Liver (tissue), 8 donors: ENCODE measurements at regions not wholly inside any gene's neighbourhood (a gene's known extent, or its start where the extent isn't known, plus 50 kb on each side); places are given as distances from the start of the nearest gene placed in this dataset.

ENCODE experiments used
- DNase-seq: peaks from one replicate; pipeline ENCODE4 v3.0.0-alpha.2; 2017; ENCODE audit warnings: low spot score
- H3K27ac ChIP-seq, 2 donors: one replicate each; pipeline ENCODE4 v1.7.0; 2013; ENCODE audit warnings: inconsistent platforms in 2 of 2, low read length in 2 of 2, control low read depth in 1 of 2, low read depth in 1 of 2, mild to moderate bottlenecking in 1 of 2
- H3K27me3 ChIP-seq, 4 donors: one replicate each; pipeline versions ENCODE4 v1.6.1 to v1.7.0; 2013; ENCODE audit warnings: low read length in 3 of 4, inconsistent platforms in 1 of 4, mild to moderate bottlenecking in 1 of 4, moderate library complexity in 1 of 4; ENCODE audit not compliant: control insufficient read depth in 4 of 4, insufficient read depth in 4 of 4
- H3K36me3 ChIP-seq, 4 donors: one replicate each; pipeline versions ENCODE4 v1.6.1 to v1.7.0; 2013; ENCODE audit warnings: low read length in 3 of 4, mild to moderate bottlenecking in 3 of 4, low read depth in 1 of 4, moderate library complexity in 1 of 4; ENCODE audit not compliant: control insufficient read depth in 4 of 4, insufficient read depth in 3 of 4
- H3K4me1 ChIP-seq, 4 donors: one replicate each; pipeline versions ENCODE4 v1.6.1 to v1.7.0; 2013; ENCODE audit warnings: low read length in 3 of 4, mild to moderate bottlenecking in 3 of 4, moderate library complexity in 1 of 4; ENCODE audit not compliant: control insufficient read depth in 4 of 4, insufficient read depth in 4 of 4
- H3K4me3 ChIP-seq, 3 donors: one replicate each; pipeline versions ENCODE4 v1.6.1 to v1.7.0; 2013; ENCODE audit warnings: low read length in 3 of 3, control low read depth in 1 of 3, low read depth in 1 of 3, mild to moderate bottlenecking in 1 of 3
- H3K9ac ChIP-seq, 2 donors: one replicate each; pipeline ENCODE4 v1.7.0; 2013; ENCODE audit warnings: low read length in 2 of 2, mild to moderate bottlenecking in 2 of 2, moderate library complexity in 2 of 2, control low read depth in 1 of 2, low read depth in 1 of 2
- H3K9me3 ChIP-seq, 4 donors: one replicate each; pipeline versions ENCODE4 v1.6.1 to v1.7.0; 2013; ENCODE audit warnings: low read length in 3 of 4; ENCODE audit not compliant: control insufficient read depth in 4 of 4
- FOXA1 ChIP-seq: IDR thresholded peaks from 2 replicates; pipeline ENCODE4 v1.6.1; 2016; ENCODE audit warnings: antibody characterized with exemption
- FOXA2 ChIP-seq: IDR thresholded peaks from 2 replicates; pipeline ENCODE4 v1.6.1; 2016; ENCODE audit warnings: antibody characterized with exemption
- GABPA ChIP-seq, 2 donors: IDR thresholded peaks in 1 of 2; conservative IDR thresholded peaks in 1 of 2; 2 replicates each; pipeline ENCODE4 v1.6.1; 2016; ENCODE audit warnings: antibody characterized with exemption in 2 of 2, mild to moderate bottlenecking in 1 of 2, moderate library complexity in 1 of 2
- HNF4A ChIP-seq, 2 donors: conservative IDR thresholded peaks; 2 replicates each; pipeline ENCODE4 v1.6.1; 2016; ENCODE audit warnings: antibody characterized with exemption in 2 of 2, mild to moderate bottlenecking in 2 of 2
- HNF4G ChIP-seq: IDR thresholded peaks from 2 replicates; pipeline ENCODE4 v1.6.1; 2016; ENCODE audit warnings: antibody characterized with exemption
- JUND ChIP-seq, 2 donors: IDR thresholded peaks; 2 replicates each; pipeline ENCODE4 v1.6.1; 2016; ENCODE audit warnings: antibody characterized with exemption in 2 of 2
- NR2F2 ChIP-seq: IDR thresholded peaks from 2 replicates; pipeline ENCODE4 v1.6.1; 2016; ENCODE audit warnings: antibody characterized with exemption
- RAD21 ChIP-seq, 2 donors: IDR thresholded peaks; 2 replicates each; pipeline ENCODE4 v1.6.1; 2016; ENCODE audit warnings: antibody characterized with exemption in 2 of 2, mild to moderate bottlenecking in 2 of 2
- RXRA ChIP-seq, 2 donors: IDR thresholded peaks; 2 replicates each; pipeline ENCODE4 v1.6.1; 2017 to 2018; ENCODE audit warnings: antibody characterized with exemption in 2 of 2, mild to moderate bottlenecking in 1 of 2
- TAF1 ChIP-seq: conservative IDR thresholded peaks from 2 replicates; pipeline ENCODE4 v1.6.1; 2016; ENCODE audit warnings: antibody characterized with exemption, mild to moderate bottlenecking
- YY1 ChIP-seq: IDR thresholded peaks from 2 replicates; pipeline ENCODE4 v1.6.1; 2016; ENCODE audit warnings: antibody characterized with exemption, mild to moderate bottlenecking
- WGBS: extraction: QIAGEN DNeasy Blood & Tissue Kit; methylation state at CpG from one replicate; pipeline ENCODE4 v1.1.7; 2013; 5-methylcytosine and 5-hydroxymethylcytosine counted together
- TF ChIP-seq, protein P1 (sequence below): IDR thresholded peaks from 2 replicates; pipeline ENCODE4 v1.6.1; 2016; ENCODE audit warnings: antibody characterized with exemption
- TF ChIP-seq, protein P2 (sequence below): IDR thresholded peaks from 2 replicates; pipeline ENCODE4 v1.6.1; 2016; ENCODE audit warnings: antibody characterized with exemption, mild to moderate bottlenecking
- TF ChIP-seq, protein P3 (sequence below): fragments of 150-350 bp; IDR thresholded peaks from 2 replicates; pipeline ENCODE4 v1.5.1; 2017; ENCODE audit warnings: improper control_type of control experiment, low read depth, low read length; ENCODE audit not compliant: missing input control
- donor health status: healthy.
- donor health status: healthy.
- donor health status: healthy.
- donor health status: healthy.
- donor health status: healthy.

DNA sequence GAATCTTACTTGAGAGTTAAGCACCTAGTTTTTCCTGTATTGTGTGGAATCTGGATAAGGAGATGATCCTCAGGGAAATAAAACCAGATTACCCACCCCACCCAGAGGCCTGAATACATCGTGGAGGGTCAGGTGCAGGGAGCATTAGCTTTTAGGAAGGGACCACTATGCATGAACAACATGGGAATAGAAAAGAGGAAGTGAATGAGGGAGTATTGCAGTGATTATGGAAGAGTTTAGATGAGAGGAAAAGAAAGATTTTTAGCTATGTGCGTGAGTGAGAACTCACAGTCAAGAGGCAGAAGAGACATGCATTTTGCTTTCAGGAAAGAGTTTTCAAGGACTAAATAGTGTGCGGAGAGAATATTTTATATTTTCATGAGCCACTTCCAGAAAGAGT lies 222.3 kb upstream of the S100G start (continued):
- TF ChIP-seq, protein P1, sequence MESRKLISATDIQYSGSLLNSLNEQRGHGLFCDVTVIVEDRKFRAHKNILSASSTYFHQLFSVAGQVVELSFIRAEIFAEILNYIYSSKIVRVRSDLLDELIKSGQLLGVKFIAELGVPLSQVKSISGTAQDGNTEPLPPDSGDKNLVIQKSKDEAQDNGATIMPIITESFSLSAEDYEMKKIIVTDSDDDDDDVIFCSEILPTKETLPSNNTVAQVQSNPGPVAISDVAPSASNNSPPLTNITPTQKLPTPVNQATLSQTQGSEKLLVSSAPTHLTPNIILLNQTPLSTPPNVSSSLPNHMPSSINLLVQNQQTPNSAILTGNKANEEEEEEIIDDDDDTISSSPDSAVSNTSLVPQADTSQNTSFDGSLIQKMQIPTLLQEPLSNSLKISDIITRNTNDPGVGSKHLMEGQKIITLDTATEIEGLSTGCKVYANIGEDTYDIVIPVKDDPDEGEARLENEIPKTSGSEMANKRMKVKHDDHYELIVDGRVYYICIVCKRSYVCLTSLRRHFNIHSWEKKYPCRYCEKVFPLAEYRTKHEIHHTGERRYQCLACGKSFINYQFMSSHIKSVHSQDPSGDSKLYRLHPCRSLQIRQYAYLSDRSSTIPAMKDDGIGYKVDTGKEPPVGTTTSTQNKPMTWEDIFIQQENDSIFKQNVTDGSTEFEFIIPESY = no peak
- no peak for TF ChIP-seq RAD21 (IDR thresholded peaks at IDR 0.05)
- no peak for TF ChIP-seq FOXA1
- no peak for TF ChIP-seq JUND (IDR thresholded peaks at IDR 0.05)
- no peak for TF ChIP-seq YY1
- TF ChIP-seq HNF4G = no peak

DNA sequence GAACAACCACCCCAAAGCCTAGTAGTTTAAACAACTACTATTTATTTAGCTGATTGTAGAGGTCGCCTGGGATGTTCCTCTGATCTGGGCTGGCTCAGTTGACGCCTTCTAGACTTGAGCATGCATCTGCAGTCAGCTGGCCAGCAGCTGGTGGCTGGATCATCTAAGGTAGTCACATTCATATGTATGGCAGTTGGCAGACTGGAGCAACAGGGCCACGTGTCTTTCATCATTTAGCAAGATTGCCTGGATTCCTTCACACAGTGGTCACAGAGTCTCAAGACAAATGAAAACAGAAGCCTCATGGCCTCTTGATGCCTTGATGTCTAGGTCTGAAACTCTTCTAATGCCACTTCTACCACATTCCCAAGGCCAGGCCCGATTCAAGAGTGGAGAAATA lies 220.6 kb upstream of the S100G start:
- Histone ChIP-seq H3K4me1 (no peaks in the 10 kb centered on the region), H3K9ac (no peak overlapping the region), H3K9me3 (no peaks in the 10 kb centered on the region), H3K4me3 (no peak overlapping the region), H3K36me3 (no peaks in the 10 kb centered on the region), H3K27ac (no peak overlapping the region), H3K27me3 (peaks cover 0 to 2% (median 0%) of the 10 kb centered on the region in 4 donors)
- no peak for DNase-seq
- 90% methylated on average over 4 of the region's 4 CpGs for WGBS
- TF ChIP-seq HNF4A (conservative IDR thresholded peaks at IDR 0.05) = no peak
- TF ChIP-seq FOXA1 = no peak
- TF ChIP-seq, protein P1 = no peak
- TF ChIP-seq, protein P2, sequence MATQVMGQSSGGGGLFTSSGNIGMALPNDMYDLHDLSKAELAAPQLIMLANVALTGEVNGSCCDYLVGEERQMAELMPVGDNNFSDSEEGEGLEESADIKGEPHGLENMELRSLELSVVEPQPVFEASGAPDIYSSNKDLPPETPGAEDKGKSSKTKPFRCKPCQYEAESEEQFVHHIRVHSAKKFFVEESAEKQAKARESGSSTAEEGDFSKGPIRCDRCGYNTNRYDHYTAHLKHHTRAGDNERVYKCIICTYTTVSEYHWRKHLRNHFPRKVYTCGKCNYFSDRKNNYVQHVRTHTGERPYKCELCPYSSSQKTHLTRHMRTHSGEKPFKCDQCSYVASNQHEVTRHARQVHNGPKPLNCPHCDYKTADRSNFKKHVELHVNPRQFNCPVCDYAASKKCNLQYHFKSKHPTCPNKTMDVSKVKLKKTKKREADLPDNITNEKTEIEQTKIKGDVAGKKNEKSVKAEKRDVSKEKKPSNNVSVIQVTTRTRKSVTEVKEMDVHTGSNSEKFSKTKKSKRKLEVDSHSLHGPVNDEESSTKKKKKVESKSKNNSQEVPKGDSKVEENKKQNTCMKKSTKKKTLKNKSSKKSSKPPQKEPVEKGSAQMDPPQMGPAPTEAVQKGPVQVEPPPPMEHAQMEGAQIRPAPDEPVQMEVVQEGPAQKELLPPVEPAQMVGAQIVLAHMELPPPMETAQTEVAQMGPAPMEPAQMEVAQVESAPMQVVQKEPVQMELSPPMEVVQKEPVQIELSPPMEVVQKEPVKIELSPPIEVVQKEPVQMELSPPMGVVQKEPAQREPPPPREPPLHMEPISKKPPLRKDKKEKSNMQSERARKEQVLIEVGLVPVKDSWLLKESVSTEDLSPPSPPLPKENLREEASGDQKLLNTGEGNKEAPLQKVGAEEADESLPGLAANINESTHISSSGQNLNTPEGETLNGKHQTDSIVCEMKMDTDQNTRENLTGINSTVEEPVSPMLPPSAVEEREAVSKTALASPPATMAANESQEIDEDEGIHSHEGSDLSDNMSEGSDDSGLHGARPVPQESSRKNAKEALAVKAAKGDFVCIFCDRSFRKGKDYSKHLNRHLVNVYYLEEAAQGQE = no peak
- TF ChIP-seq RXRA (IDR thresholded peaks at IDR 0.05) = no peak
- TF ChIP-seq RAD21 (IDR thresholded peaks at IDR 0.05) = no peak
- TF ChIP-seq YY1 = no peak
- no peak for TF ChIP-seq HNF4G
- no peak for TF ChIP-seq NR2F2
- TF ChIP-seq TAF1 = no peak
- no peak for TF ChIP-seq GABPA (IDR thresholded peaks at IDR 0.05 in 1 of 2, conservative IDR thresholded peaks at IDR 0.05 in 1 of 2)
- no peak for TF ChIP-seq FOXA2

DNA sequence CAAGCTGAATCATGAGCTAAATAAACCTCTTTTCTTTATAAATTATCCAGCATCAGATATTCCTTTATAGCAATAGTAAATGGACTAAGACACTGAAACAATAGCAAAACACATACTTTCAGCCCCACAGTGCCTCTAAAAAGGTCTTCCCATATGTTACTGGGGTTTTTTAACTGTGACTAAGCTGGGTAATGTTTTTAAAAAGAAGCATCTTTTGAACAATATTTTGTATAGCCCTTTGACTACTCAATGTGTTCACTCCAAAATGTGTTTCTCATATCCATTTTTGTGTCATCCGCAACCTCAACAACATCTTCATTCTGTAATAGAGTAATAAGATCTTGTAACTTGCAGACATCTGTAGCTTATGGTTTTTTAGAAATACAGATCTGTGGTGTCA lies 218.7 kb upstream of the S100G start:
- Histone ChIP-seq H3K27ac (no peak overlapping the region), H3K27me3 (peaks cover 0 to 4% (median 0%) of the 10 kb centered on the region in 4 donors), H3K9me3 (no peaks in the 10 kb centered on the region), H3K36me3 (no peaks in the 10 kb centered on the region), H3K4me1 (no peaks in the 10 kb centered on the region), H3K4me3 (no peak overlapping the region), H3K9ac (no peak overlapping the region)
- DNase-seq = no peak
- WGBS = 100% methylated on average over 1 of the region's 1 CpG
- TF ChIP-seq TAF1 = no peak
- no peak for TF ChIP-seq NR2F2
- TF ChIP-seq, protein P3, sequence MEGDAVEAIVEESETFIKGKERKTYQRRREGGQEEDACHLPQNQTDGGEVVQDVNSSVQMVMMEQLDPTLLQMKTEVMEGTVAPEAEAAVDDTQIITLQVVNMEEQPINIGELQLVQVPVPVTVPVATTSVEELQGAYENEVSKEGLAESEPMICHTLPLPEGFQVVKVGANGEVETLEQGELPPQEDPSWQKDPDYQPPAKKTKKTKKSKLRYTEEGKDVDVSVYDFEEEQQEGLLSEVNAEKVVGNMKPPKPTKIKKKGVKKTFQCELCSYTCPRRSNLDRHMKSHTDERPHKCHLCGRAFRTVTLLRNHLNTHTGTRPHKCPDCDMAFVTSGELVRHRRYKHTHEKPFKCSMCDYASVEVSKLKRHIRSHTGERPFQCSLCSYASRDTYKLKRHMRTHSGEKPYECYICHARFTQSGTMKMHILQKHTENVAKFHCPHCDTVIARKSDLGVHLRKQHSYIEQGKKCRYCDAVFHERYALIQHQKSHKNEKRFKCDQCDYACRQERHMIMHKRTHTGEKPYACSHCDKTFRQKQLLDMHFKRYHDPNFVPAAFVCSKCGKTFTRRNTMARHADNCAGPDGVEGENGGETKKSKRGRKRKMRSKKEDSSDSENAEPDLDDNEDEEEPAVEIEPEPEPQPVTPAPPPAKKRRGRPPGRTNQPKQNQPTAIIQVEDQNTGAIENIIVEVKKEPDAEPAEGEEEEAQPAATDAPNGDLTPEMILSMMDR = no peak
- no peak for TF ChIP-seq RXRA (IDR thresholded peaks at IDR 0.05)
- TF ChIP-seq HNF4A (conservative IDR thresholded peaks at IDR 0.05) = no peak
- TF ChIP-seq FOXA2 = no peak
- TF ChIP-seq RAD21 (IDR thresholded peaks at IDR 0.05) = no peak
- TF ChIP-seq, protein P2 = no peak
- TF ChIP-seq GABPA (IDR thresholded peaks at IDR 0.05 in 1 of 2, conservative IDR thresholded peaks at IDR 0.05 in 1 of 2) = no peak
- TF ChIP-seq JUND (IDR thresholded peaks at IDR 0.05) = no peak
